Activated effector memory CD4-positive, alpha-beta T cell treated with anti-CD3 and anti-CD28 coated beads, Interleukin-2, amount 50 U/mL, for 16 hours (primary cell): ENCODE measurements at regions not wholly inside any gene's neighbourhood (a gene's known extent, or its start where the extent isn't known, plus 50 kb on each side); places are given as distances from the start of the nearest gene placed in this dataset.
"Not testable (repeated sequence)": the region's sequence is repeated elsewhere in the genome, so short reads cannot be mapped to it uniquely, and the experiment has no call there.

Source experiments
- DNase-seq: peaks from one replicate; pipeline ENCODE4 v3.0.0-alpha.2; 2020

GRCh38 chr17:37828651-37829124 lies 83.8 kb upstream of the HNF1B start:
- no peak for DNase-seq

- no peak for DNase-seq
These were observed 83.2 kb upstream of the HNF1B start for GRCh38 chr17:37827905-37828650.

GRCh38 chr17:37826497-37827430 lies 81.9 kb upstream of the HNF1B start:
- no peak for DNase-seq

GRCh38 chr17:37825851-37826250 lies 81.0 kb upstream of the HNF1B start:
- DNase-seq = no peak

- DNase-seq = no peak
These were observed 80.0 kb upstream of the HNF1B start for GRCh38 chr17:37824534-37825485.

GRCh38 chr17:37823996-37824395 lies 79.1 kb upstream of the HNF1B start:
- no peak for DNase-seq

GRCh38 chr17:37820995-37821713 lies 76.3 kb upstream of the HNF1B start:
- no peak for DNase-seq

- DNase-seq = no peak
These were observed 75.6 kb upstream of the HNF1B start for GRCh38 chr17:37820313-37820994.

- DNase-seq = no peak
These were observed 73.8 kb upstream of the HNF1B start for GRCh38 chr17:37818689-37819088.

GRCh38 chr17:37816950-37817349 lies 72.1 kb upstream of the HNF1B start:
- DNase-seq = no peak

- no peak for DNase-seq
These were observed 70.7 kb upstream of the HNF1B start for GRCh38 chr17:37815536-37815935.

GRCh38 chr17:37813751-37814150 lies 68.9 kb upstream of the HNF1B start:
- no peak for DNase-seq

GRCh38 chr17:37808846-37809245 lies 64.0 kb upstream of the HNF1B start:
- DNase-seq = not testable (repeated sequence)

GRCh38 chr17:37802712-37803416 lies 58.0 kb upstream of the HNF1B start:
- no peak for DNase-seq

- no peak for DNase-seq
These were observed 57.3 kb upstream of the HNF1B start for GRCh38 chr17:37802061-37802595.

- no peak for DNase-seq
These were observed 56.3 kb upstream of the HNF1B start for GRCh38 chr17:37801171-37801570.

- DNase-seq = no peak
These were observed 52.3 kb upstream of the HNF1B start for GRCh38 chr17:37797206-37797605.

- no peak for DNase-seq
These were observed 51.2 kb upstream of the HNF1B start for GRCh38 chr17:37796076-37796475.
